SK-MEL-5 (cell line): ENCODE measurements at regions not wholly inside any gene's neighbourhood (a gene's known extent, or its start where the extent isn't known, plus 50 kb on each side); places are given as distances from the start of the nearest gene placed in this dataset.

Experiments used
- DNase-seq: peaks from one replicate; pipeline ENCODE4 v3.0.0-alpha.2; 2016; ENCODE audit warnings: low read depth, low spot score
- in situ Hi-C: cut with HindIII; loops from 2 replicates; pipeline ENCODE4 v1.10.0; 2016; ENCODE audit warnings: low sequenced_read_pairs, high pct_unique_total_duplicates, low pct_unique_long_range_greater_than_20kb

GRCh38 chr20:61123751-61124368 lies 128.2 kb upstream of the CDH4 start:
- in situ Hi-C loops, result no loop called here
- no peak for DNase-seq

- DNase-seq, result no peak
- in situ Hi-C loops, result no loop called here
These were observed 127.0 kb upstream of the CDH4 start for GRCh38 chr20:61125076-61125475.

GRCh38 chr20:61125546-61126180 lies 126.4 kb upstream of the CDH4 start:
- DNase-seq, result no peak
- in situ Hi-C loops, result no loop called here

- in situ Hi-C loops, result no loop called here
- no peak for DNase-seq
These were observed 125.5 kb upstream of the CDH4 start for GRCh38 chr20:61126369-61127195.

GRCh38 chr20:61127311-61128039 lies 124.6 kb upstream of the CDH4 start:
- in situ Hi-C loops, result no loop called here
- DNase-seq, result no peak

GRCh38 chr20:61128701-61129269 lies 123.3 kb upstream of the CDH4 start:
- no peak for DNase-seq
- in situ Hi-C loops, result no loop called here

GRCh38 chr20:61129311-61129710 lies 122.8 kb upstream of the CDH4 start:
- in situ Hi-C loops, result no loop called here
- DNase-seq, result no peak

- in situ Hi-C loops, result no loop called here
- DNase-seq, result no peak
These were observed 121.9 kb upstream of the CDH4 start for GRCh38 chr20:61130156-61130555.

GRCh38 chr20:61131944-61132343 lies 120.1 kb upstream of the CDH4 start:
- no peak for DNase-seq
- in situ Hi-C loops, result no loop called here

GRCh38 chr20:61133611-61134010 lies 118.5 kb upstream of the CDH4 start:
- in situ Hi-C loops, result no loop called here
- DNase-seq, result no peak

- in situ Hi-C loops, result no loop called here
- DNase-seq, result no peak
These were observed 117.6 kb upstream of the CDH4 start for GRCh38 chr20:61134296-61135030.

- in situ Hi-C loops, result no loop called here
- no peak for DNase-seq
These were observed 116.8 kb upstream of the CDH4 start for GRCh38 chr20:61135266-61135665.

- in situ Hi-C loops, result no loop called here
- DNase-seq, result no peak
These were observed 116.1 kb upstream of the CDH4 start for GRCh38 chr20:61135968-61136367.

GRCh38 chr20:61138566-61138965 lies 113.5 kb upstream of the CDH4 start:
- no peak for DNase-seq
- in situ Hi-C loops, result no loop called here

- in situ Hi-C loops, result no loop called here
- no peak for DNase-seq
These were observed 113.0 kb upstream of the CDH4 start for GRCh38 chr20:61139031-61139430.

- DNase-seq, result no peak
- in situ Hi-C loops, result no loop called here
These were observed 111.5 kb upstream of the CDH4 start for GRCh38 chr20:61140576-61140975.

- no peak for DNase-seq
- in situ Hi-C loops, result no loop called here
These were observed 106.0 kb upstream of the CDH4 start for GRCh38 chr20:61146023-61146422.
